Breast epithelium (tissue), 3 donors: ENCODE measurements at regions not wholly inside any gene's neighbourhood (a gene's known extent, or its start where the extent isn't known, plus 50 kb on each side); places are given as distances from the start of the nearest gene placed in this dataset.

Experiments
- POLR2A ChIP-seq: fragments of 450-650 bp; IDR thresholded peaks from one replicate; pipeline ENCODE4 v1.6.1; 2016; ENCODE audit warnings: antibody characterized with exemption, mild to moderate bottlenecking, moderate library complexity
- POLR2AphosphoS5 ChIP-seq, 3 donors: sonication (generic); formaldehyde crosslinking; IDR thresholded peaks; one replicate each; pipeline ENCODE4 v1.6.1; 2017; ENCODE audit warnings: antibody characterized with exemption in 3 of 3
- TF ChIP-seq, protein P1 (sequence below), 3 donors: fragments of 450-650 bp; IDR thresholded peaks; one replicate each; pipeline ENCODE4 v1.5.1; 2016 to 2017; ENCODE audit warnings: antibody characterized with exemption in 3 of 3, mild to moderate bottlenecking in 3 of 3, moderate library complexity in 3 of 3

DNA sequence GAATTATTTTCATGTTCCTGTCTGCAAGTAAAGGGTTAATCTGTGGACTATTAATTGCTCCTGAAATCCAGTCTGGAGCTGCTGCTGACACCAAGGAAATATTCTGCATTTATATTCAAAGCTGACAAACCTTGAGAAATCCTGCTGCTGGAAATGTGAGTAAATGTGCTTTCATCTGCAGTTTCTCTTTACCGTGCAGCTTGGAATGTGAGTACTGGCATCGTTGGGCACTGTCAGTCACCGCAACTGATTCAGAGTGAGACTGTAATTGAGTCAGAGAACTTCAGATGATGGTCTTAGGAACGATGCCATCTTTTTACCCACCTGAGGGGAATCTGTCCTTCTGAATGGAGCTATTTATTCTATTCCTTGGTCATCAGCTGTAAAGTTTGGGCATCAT lies 420.6 kb downstream of the SIPA1L2 start:
- no peak for TF ChIP-seq POLR2AphosphoS5 (IDR thresholded peaks at IDR 0.05)
- TF ChIP-seq, protein P1, sequence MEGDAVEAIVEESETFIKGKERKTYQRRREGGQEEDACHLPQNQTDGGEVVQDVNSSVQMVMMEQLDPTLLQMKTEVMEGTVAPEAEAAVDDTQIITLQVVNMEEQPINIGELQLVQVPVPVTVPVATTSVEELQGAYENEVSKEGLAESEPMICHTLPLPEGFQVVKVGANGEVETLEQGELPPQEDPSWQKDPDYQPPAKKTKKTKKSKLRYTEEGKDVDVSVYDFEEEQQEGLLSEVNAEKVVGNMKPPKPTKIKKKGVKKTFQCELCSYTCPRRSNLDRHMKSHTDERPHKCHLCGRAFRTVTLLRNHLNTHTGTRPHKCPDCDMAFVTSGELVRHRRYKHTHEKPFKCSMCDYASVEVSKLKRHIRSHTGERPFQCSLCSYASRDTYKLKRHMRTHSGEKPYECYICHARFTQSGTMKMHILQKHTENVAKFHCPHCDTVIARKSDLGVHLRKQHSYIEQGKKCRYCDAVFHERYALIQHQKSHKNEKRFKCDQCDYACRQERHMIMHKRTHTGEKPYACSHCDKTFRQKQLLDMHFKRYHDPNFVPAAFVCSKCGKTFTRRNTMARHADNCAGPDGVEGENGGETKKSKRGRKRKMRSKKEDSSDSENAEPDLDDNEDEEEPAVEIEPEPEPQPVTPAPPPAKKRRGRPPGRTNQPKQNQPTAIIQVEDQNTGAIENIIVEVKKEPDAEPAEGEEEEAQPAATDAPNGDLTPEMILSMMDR (IDR thresholded peaks at IDR 0.05) = no peak
- TF ChIP-seq POLR2A = no peak
